ENCODE measurements at regions not wholly inside any gene's neighbourhood (a gene's known extent, or its start where the extent isn't known, plus 50 kb on each side); places are given as distances from the start of the nearest gene placed in this dataset.

DNA sequence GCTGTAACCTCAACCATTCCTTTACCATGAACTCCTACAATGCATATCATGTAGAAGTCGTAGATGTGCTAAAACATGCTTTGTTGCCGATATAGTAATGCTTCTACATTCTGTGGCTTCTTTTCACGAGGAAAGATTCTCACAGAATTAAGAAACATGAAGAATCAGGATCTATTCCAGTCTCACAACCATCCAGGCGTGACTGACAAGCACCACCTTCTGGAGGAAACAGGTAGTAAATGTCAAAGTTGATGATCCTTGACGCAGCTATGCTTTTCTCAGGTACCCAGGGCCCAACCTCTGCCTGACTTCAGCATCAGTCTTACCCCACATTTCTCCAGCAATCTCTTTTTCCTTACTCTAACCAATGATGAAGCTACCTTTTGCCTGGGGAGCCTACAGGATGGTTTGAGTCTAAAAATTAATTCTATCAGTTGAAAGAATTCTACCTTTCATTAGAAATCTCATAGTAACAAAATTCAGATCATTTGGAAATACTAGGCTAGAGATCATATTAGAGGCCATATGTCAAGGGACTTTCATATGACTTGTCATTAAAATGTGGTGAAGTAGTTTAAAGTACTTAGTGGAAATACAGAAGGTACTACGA, 123.3 kb upstream of the RND3 start:
- H2AFZ ChIP-seq (ENCODE audit: low read length) = no peak overlapping the region

GRCh38 chr2:150609831-150610582, 122.5 kb upstream of the RND3 start:
- no peak for DNase-seq
- Histone ChIP-seq H3K4me2 (ENCODE audit: low read depth, low read length, poor library complexity, severe bottlenecking) (no peak overlapping the region), H3K9me3 (ENCODE audit: low read length) (no peaks in the 10 kb centered on the region), H3K9ac (ENCODE audit: low read length) (no peak overlapping the region), H3K27me3 (ENCODE audit: low read length) (no peaks in the 10 kb centered on the region), H4K20me1 (ENCODE audit: insufficient read depth, low read depth, low read length) (no peaks in the 10 kb centered on the region), H3K4me3 (ENCODE audit: low read length) (no peak overlapping the region), H3K36me3 (ENCODE audit: insufficient read depth, low read length) (no peaks in the 10 kb centered on the region), H2AFZ (ENCODE audit: low read length) (no peak overlapping the region), H3K79me2 (ENCODE audit: low read length) (no peaks in the 10 kb centered on the region), H3K4me1 (ENCODE audit: low read length) (no peaks in the 10 kb centered on the region), H3K9me2 (replicated peaks; ENCODE audit: insufficient read depth, low read length) (no peaks in the 10 kb centered on the region), H3K27ac (ENCODE audit: low read length) (no peak overlapping the region)

More for the DNA sequence above, 123.3 kb upstream of the RND3 start:
- Histone ChIP-seq H4K20me1 (ENCODE audit: insufficient read depth, low read depth, low read length) (no peaks in the 10 kb centered on the region), H3K4me3 (ENCODE audit: low read length) (no peak overlapping the region), H3K9me3 (ENCODE audit: low read length) (no peaks in the 10 kb centered on the region), H3K27ac (ENCODE audit: low read length) (no peak overlapping the region), H3K9ac (ENCODE audit: low read length) (no peak overlapping the region), H3K27me3 (ENCODE audit: low read length) (no peaks in the 10 kb centered on the region), H3K4me2 (ENCODE audit: low read depth, low read length, poor library complexity, severe bottlenecking) (no peak overlapping the region), H3K79me2 (ENCODE audit: low read length) (no peaks in the 10 kb centered on the region), H3K4me1 (ENCODE audit: low read length) (no peaks in the 10 kb centered on the region), H3K36me3 (ENCODE audit: insufficient read depth, low read length) (no peaks in the 10 kb centered on the region), H3K9me2 (replicated peaks; ENCODE audit: insufficient read depth, low read length) (no peaks in the 10 kb centered on the region)
- peak; percentile 44 for DNase-seq

GRCh38 chr2:150608341-150608740, 120.9 kb upstream of the RND3 start:
- Histone ChIP-seq H3K4me2 (ENCODE audit: low read depth, low read length, poor library complexity, severe bottlenecking) (no peak overlapping the region), H3K79me2 (ENCODE audit: low read length) (no peaks in the 10 kb centered on the region), H3K9ac (ENCODE audit: low read length) (no peak overlapping the region), H3K27me3 (ENCODE audit: low read length) (no peaks in the 10 kb centered on the region), H3K4me1 (ENCODE audit: low read length) (no peaks in the 10 kb centered on the region), H3K4me3 (ENCODE audit: low read length) (no peak overlapping the region), H3K9me2 (replicated peaks; ENCODE audit: insufficient read depth, low read length) (no peaks in the 10 kb centered on the region), H2AFZ (ENCODE audit: low read length) (no peak overlapping the region), H4K20me1 (ENCODE audit: insufficient read depth, low read depth, low read length) (no peaks in the 10 kb centered on the region), H3K9me3 (ENCODE audit: low read length) (no peaks in the 10 kb centered on the region), H3K27ac (ENCODE audit: low read length) (no peak overlapping the region), H3K36me3 (ENCODE audit: insufficient read depth, low read length) (no peaks in the 10 kb centered on the region)
- DNase-seq = no peak

DNA sequence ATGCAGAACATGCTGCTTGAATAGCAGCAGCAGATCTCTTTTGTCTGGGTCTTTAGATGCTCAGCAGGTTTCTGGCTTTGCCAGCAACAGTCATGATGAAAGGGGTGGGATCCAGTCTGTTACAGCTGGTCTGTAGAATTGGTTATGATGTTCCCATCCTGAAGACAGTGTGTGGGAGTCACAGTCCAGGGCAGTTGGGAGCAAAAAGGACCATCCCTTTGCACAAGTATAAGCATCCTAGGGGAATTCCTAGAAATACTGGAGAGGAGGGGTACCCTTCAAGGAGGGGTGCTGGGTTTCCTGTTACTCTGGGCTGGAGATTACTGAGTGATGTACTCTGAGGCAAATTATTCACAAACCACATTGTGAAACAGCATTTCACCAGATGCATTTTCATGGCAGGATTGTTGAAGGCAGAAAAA, 119.9 kb upstream of the RND3 start:
- Histone ChIP-seq H3K4me1 (ENCODE audit: low read length) (no peaks in the 10 kb centered on the region), H3K4me2 (ENCODE audit: low read depth, low read length, poor library complexity, severe bottlenecking) (no peak overlapping the region), H3K27ac (ENCODE audit: low read length) (no peak overlapping the region), H3K9ac (ENCODE audit: low read length) (no peak overlapping the region), H4K20me1 (ENCODE audit: insufficient read depth, low read depth, low read length) (no peaks in the 10 kb centered on the region), H3K4me3 (ENCODE audit: low read length) (no peak overlapping the region), H3K27me3 (ENCODE audit: low read length) (no peaks in the 10 kb centered on the region), H3K36me3 (ENCODE audit: insufficient read depth, low read length) (no peaks in the 10 kb centered on the region), H3K79me2 (ENCODE audit: low read length) (no peaks in the 10 kb centered on the region), H3K9me3 (ENCODE audit: low read length) (no peaks in the 10 kb centered on the region), H2AFZ (ENCODE audit: low read length) (no peak overlapping the region), H3K9me2 (replicated peaks; ENCODE audit: insufficient read depth, low read length) (no peaks in the 10 kb centered on the region)
- DNase-seq = no peak

DNA sequence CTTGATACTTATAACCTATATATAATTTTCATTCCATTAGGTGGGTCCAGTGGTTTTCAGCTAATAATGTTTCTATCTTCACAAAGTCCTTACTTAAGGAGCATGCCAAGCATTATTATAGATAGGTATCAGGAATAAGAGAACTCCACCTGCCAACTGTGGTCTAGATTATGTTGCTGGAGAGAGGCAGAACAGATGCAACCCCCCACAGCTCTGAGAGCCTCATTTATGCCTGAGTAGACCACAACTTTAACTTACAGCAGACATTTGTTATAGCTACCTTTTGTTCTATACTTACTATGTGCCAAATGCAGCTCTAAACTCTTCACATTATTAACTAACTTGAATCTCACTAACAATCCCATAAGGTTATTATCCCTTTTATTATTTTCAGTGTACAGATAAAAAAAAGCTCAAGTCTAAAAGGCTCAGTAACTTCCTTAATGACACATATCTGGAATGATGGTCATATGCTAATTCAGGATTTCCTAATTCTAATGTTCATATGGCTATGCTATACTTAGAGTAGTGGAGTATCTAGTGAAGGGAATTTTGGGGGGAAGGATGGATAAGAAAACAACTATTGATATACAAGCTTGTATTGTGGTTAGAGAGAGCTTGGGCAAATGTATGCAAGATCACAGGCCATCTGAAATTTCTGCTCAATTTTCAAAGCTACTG, 119.1 kb upstream of the RND3 start:
- no peaks in the 10 kb centered on the region for H3K9me2 ChIP-seq (replicated peaks; ENCODE audit: insufficient read depth, low read length)
- no peaks in the 10 kb centered on the region for H3K9me3 ChIP-seq (ENCODE audit: low read length)
- no peaks in the 10 kb centered on the region for H3K4me1 ChIP-seq (ENCODE audit: low read length)
- no peaks in the 10 kb centered on the region for H3K36me3 ChIP-seq (ENCODE audit: insufficient read depth, low read length)
- H3K79me2 ChIP-seq (ENCODE audit: low read length) = no peaks in the 10 kb centered on the region
- H3K27me3 ChIP-seq (ENCODE audit: low read length) = no peaks in the 10 kb centered on the region
- no peak overlapping the region for H3K4me2 ChIP-seq (ENCODE audit: low read depth, low read length, poor library complexity, severe bottlenecking)
- no peak overlapping the region for H3K9ac ChIP-seq (ENCODE audit: low read length)
- no peaks in the 10 kb centered on the region for H4K20me1 ChIP-seq (ENCODE audit: insufficient read depth, low read depth, low read length)
- no peak overlapping the region for H3K4me3 ChIP-seq (ENCODE audit: low read length)
- no peak for DNase-seq
- H2AFZ ChIP-seq (ENCODE audit: low read length) = no peak overlapping the region
- H3K27ac ChIP-seq (ENCODE audit: low read length) = no peak overlapping the region

- Histone ChIP-seq H3K36me3 (ENCODE audit: insufficient read depth, low read length) (no peaks in the 10 kb centered on the region), H3K79me2 (ENCODE audit: low read length) (no peaks in the 10 kb centered on the region), H4K20me1 (ENCODE audit: insufficient read depth, low read depth, low read length) (no peaks in the 10 kb centered on the region), H3K9me3 (ENCODE audit: low read length) (no peaks in the 10 kb centered on the region), H3K27me3 (ENCODE audit: low read length) (no peaks in the 10 kb centered on the region), H3K4me1 (ENCODE audit: low read length) (no peaks in the 10 kb centered on the region), H3K27ac (ENCODE audit: low read length) (no peak overlapping the region), H2AFZ (ENCODE audit: low read length) (no peak overlapping the region), H3K4me2 (ENCODE audit: low read depth, low read length, poor library complexity, severe bottlenecking) (no peak overlapping the region), H3K9me2 (replicated peaks; ENCODE audit: insufficient read depth, low read length) (no peaks in the 10 kb centered on the region), H3K4me3 (ENCODE audit: low read length) (no peak overlapping the region), H3K9ac (ENCODE audit: low read length) (no peak overlapping the region)
- DNase-seq = no peak
Observed at GRCh38 chr2:150605664-150606063, 118.2 kb upstream of the RND3 start.

DNA sequence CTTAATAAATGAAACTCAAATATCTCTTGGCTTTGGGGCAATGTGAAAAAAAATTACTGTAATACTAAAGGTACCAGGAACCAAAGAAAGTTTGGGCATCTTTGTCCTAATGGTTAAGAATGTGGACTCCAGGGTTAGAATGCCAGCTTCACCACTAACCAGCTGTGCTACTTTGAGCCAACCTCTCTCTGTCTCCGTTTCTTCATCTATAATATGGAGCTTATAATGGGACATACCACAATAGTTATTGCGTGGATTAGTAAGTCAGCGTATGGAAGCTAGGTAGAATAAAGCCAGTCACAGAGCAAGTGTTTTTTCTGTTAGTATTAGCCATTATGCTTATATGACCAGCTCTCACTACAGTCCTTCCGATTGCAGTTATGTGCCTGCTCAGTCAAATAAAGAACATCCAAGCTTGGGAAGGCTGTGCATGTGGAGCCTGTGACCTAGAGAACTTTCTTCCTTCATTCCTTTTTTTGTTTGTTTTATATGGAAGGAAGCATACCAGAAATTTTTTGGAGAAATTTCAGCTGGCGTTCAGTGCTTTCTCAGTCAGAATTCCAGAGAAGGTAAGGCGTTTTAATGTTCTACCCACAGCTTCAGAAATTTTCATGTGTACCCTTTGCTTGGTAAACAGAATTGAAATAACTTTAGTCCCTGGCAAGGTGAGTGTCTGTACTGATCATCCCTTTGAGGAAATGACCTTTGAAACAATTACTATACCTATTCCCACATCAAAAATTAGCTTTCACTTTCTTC, 114.0 kb upstream of the RND3 start:
- Histone ChIP-seq H3K4me1 (ENCODE audit: low read length) (no peaks in the 10 kb centered on the region), H3K4me3 (ENCODE audit: low read length) (no peak overlapping the region), H3K27me3 (ENCODE audit: low read length) (no peaks in the 10 kb centered on the region), H3K4me2 (ENCODE audit: low read depth, low read length, poor library complexity, severe bottlenecking) (no peak overlapping the region), H3K27ac (ENCODE audit: low read length) (no peak overlapping the region), H3K36me3 (ENCODE audit: insufficient read depth, low read length) (no peaks in the 10 kb centered on the region), H3K9me3 (ENCODE audit: low read length) (no peaks in the 10 kb centered on the region), H2AFZ (ENCODE audit: low read length) (no peak overlapping the region), H3K9me2 (replicated peaks; ENCODE audit: insufficient read depth, low read length) (no peaks in the 10 kb centered on the region), H4K20me1 (ENCODE audit: insufficient read depth, low read depth, low read length) (no peaks in the 10 kb centered on the region), H3K79me2 (ENCODE audit: low read length) (no peaks in the 10 kb centered on the region), H3K9ac (ENCODE audit: low read length) (no peak overlapping the region)
- no peak for DNase-seq

DNA sequence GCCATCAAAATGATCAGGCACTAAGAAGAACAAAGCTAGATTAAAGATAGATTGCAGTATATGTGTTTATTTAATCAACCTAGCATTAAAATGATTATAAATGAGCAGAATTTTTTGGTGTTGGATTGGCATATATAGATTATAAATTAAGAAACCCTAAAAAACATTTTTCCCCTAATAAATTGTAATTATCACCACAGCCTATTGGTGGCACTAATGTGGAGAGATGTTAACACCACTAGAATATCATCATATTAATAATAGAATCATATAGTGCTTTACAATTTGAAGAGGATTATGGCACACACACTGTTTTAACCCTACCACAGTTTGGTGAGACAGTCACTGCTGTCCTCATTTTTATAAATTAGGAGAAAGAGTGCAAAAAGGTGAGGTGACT, 112.4 kb upstream of the RND3 start:
- H3K4me2 ChIP-seq (ENCODE audit: low read depth, low read length, poor library complexity, severe bottlenecking) = no peak overlapping the region
- no peaks in the 10 kb centered on the region for H3K9me3 ChIP-seq (ENCODE audit: low read length)
- H3K36me3 ChIP-seq (ENCODE audit: insufficient read depth, low read length) = no peaks in the 10 kb centered on the region
- no peak overlapping the region for H3K9ac ChIP-seq (ENCODE audit: low read length)
- no peaks in the 10 kb centered on the region for H3K9me2 ChIP-seq (replicated peaks; ENCODE audit: insufficient read depth, low read length)
- peak; percentile 45 for DNase-seq
- H2AFZ ChIP-seq (ENCODE audit: low read length) = no peak overlapping the region
- no peaks in the 10 kb centered on the region for H3K27me3 ChIP-seq (ENCODE audit: low read length)
- H3K79me2 ChIP-seq (ENCODE audit: low read length) = no peaks in the 10 kb centered on the region
- H3K4me3 ChIP-seq (ENCODE audit: low read length) = no peak overlapping the region
- no peak overlapping the region for H3K27ac ChIP-seq (ENCODE audit: low read length)
- H4K20me1 ChIP-seq (ENCODE audit: insufficient read depth, low read depth, low read length) = no peaks in the 10 kb centered on the region
- H3K4me1 ChIP-seq (ENCODE audit: low read length) = no peaks in the 10 kb centered on the region
